Inflammatory macrophage treated with lipopolysaccharide for 1 hour (primary cell): ENCODE measurements at regions not wholly inside any gene's neighbourhood (a gene's known extent, or its start where the extent isn't known, plus 50 kb on each side); places are given as distances from the start of the nearest gene placed in this dataset.
"Not testable (repeated sequence)": the region's sequence is repeated elsewhere in the genome, so short reads cannot be mapped to it uniquely, and the experiment has no call there.

Experiments used
- DNase-seq, 2 donors: peaks; one replicate each; pipeline ENCODE4 v3.0.0-alpha.2; 2020 to 2022

- DNase-seq, result not testable (repeated sequence)
Observed at GRCh38 chr3:198147993-198148392, 188.0 kb downstream of the LMLN start.

DNA sequence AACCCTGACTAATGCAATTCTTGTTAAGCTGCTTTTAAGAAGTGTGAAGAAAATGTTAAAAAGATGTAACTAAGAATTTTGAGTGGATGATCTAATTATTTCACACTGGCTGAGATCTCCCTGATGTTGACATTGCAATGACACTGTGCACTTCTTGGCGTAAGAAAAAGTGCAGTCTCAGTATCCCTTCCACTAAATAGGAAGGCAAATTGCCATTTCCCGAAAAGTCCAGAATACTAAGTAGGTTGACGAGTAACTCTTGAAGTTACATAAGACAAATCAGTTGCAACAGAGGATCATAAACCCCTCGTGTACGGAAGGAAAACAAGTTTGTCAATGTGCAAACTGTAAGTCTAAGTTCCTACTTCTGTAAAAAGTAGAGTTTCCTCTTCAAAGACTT lies 189.9 kb downstream of the LMLN start:
- peak; percentile 95 to 99 for DNase-seq

DNA sequence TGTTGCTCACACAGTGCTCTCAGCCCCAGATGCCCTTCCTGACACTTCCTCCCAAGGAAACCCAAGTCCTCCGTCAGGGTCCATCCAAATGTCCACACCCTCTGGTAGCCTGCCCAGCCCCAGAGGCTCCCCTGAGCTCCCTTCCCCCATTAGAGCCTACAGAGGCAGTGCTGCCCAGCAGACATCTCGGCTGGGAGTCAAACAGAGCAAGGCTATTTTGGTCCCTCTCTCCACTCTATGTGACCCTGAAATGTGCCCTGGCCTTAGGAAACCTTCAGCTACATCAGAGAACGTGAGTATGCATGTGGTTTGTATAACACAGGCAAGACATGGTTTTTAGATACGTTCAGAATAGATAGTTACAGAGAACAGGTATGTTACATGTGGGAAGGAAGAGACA lies 191.8 kb downstream of the LMLN start:
- not testable (repeated sequence) for DNase-seq

- not testable (repeated sequence) for DNase-seq
Observed at GRCh38 chr3:198155771-198156170, 195.8 kb downstream of the LMLN start.

- DNase-seq, result not testable (repeated sequence)
Observed at GRCh38 chr3:198157231-198157868, 197.3 kb downstream of the LMLN start.

DNA sequence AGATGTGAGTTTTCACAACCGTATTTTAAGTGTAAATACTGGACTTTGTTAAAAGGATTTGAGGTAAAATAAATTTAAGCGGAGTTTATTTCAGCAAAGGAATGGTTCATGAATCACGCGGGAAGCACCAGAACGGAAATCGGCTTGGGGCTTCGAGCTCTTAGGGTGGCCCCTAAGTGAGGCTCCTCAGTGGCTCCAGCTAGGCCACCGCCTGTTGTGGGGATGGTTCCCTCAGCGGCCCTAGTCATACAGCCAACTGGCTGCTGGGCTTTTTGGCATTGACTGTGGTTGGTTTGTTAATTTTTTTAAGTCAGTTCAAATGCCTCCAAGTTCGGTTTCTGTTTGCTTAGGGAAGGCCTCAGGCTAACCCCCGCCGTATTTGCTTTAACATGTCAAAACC lies 198.0 kb downstream of the LMLN start:
- DNase-seq, result not testable (repeated sequence)

GRCh38 chr3:198167339-198168039 lies 207.5 kb downstream of the LMLN start:
- DNase-seq, result peak; percentile 12 to 43

- DNase-seq, result not testable (repeated sequence)
Observed at GRCh38 chr3:198170781-198171180, 210.8 kb downstream of the LMLN start.

DNA sequence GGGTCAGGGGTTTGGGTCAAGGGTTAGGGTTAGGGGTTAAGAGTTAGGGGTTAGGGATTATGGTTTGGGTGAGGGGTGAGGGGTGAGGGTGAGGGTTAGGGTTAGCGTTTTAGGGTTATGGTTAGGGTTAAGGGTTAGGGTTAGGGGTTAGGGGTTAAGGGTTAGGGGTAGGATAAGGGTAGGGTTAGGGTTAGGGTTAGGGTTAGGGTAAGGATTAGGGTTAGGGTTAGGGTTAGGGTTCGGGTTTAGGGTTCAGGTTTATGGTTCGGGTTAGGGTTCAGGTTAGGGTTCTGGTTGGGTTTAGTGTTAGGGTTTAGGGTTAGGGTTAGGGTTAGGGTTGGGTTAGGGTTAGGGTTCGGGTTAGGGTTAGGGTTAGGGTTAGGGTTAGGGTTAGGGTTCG lies 213.1 kb downstream of the LMLN start:
- not testable (repeated sequence) for DNase-seq

DNA sequence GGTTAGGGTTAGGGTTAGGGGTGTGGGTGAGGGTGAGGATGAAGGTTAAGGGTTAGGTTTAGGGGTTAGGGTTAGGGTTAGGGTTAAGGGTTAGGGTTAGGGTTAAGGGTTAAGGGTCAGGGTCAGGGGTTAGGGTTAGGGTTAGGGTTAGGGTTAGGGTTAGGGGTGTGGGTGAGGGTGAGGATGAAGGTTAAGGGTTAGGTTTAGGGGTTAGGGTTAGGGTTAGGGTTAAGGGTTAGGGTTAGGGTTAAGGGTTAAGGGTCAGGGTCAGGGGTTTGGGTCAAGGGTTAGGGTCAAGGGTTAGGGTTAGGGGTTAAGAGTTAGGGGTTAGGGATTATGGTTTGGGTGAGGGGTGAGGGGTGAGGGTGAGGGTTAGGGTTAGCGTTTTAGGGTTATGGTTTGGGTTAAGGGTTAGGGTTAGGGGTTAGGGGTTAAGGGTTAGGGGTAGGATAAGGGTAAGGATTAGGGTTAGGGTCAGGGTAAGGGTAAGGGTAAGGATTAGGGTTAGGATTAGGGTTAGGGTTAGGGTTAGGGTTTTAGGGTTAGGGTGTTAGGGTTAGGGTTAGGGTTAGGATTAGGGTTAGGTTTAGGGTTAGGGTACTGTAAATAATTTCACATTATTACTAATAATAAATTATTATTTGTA lies 214.0 kb downstream of the LMLN start:
- not testable (repeated sequence) for DNase-seq
